Common myeloid progenitor, CD34-positive (primary cell): ENCODE measurements at regions not wholly inside any gene's neighbourhood (a gene's known extent, or its start where the extent isn't known, plus 50 kb on each side); places are given as distances from the start of the nearest gene placed in this dataset.

Experiments
- CTCF ChIA-PET: fragments of 350-600 bp; sonication (Branson Sonifier 250); formaldehyde crosslinking; loops from one replicate; lab custom pipeline; 2021; ENCODE audit warnings: antibody characterized with exemption; lab: Charles Lee
- POLR2A ChIA-PET: fragments of 350-600 bp; sonication (Branson Sonifier 250); formaldehyde crosslinking; loops from one replicate; lab custom pipeline; 2021; ENCODE audit warnings: antibody characterized with exemption; lab: Charles Lee
- DNase-seq, 3 donors: peaks; one replicate each; pipeline versions ENCODE4 v3.0.0 to v3.0.0-alpha.2; 2013
- H3K27ac ChIP-seq, 2 experiments: 1 replicate in 1 of 2; 2 replicates in 1 of 2; pipeline ENCODE4 v1.7.0; 2013; ENCODE audit warnings: inconsistent platforms in 2 of 2, low read length in 2 of 2, mild to moderate bottlenecking in 2 of 2, low read depth in 1 of 2, moderate library complexity in 1 of 2; ENCODE audit not compliant: severe bottlenecking in 2 of 2, insufficient read depth in 1 of 2, poor library complexity in 1 of 2
- H3K27me3 ChIP-seq, 5 experiments: replicated peaks in 2 of 5; 1 replicate in 3 of 5; 2 replicates in 2 of 5; pipeline versions ENCODE4 v1.6.1 to v1.7.0; 2013; ENCODE audit warnings: low read length in 4 of 5, mild to moderate bottlenecking in 2 of 5, moderate library complexity in 2 of 5, inconsistent platforms in 1 of 5; ENCODE audit not compliant: insufficient read depth in 5 of 5, control insufficient read depth in 4 of 5
- H3K36me3 ChIP-seq, 4 experiments: 1 replicate in 2 of 4; 2 replicates in 2 of 4; pipeline versions ENCODE4 v1.6.1 to v1.7.0; 2013; ENCODE audit warnings: low read length in 3 of 4, control low read depth in 1 of 4, mild to moderate bottlenecking in 1 of 4; ENCODE audit not compliant: control insufficient read depth in 4 of 4, insufficient read depth in 4 of 4
- H3K4me1 ChIP-seq, 4 experiments: 1 replicate in 3 of 4; 2 replicates in 1 of 4; pipeline versions ENCODE4 v1.6.1 to v1.7.1; 2013; ENCODE audit warnings: low read length in 3 of 4, mild to moderate bottlenecking in 3 of 4, control low read depth in 1 of 4, inconsistent platforms in 1 of 4, moderate library complexity in 1 of 4; ENCODE audit not compliant: control insufficient read depth in 4 of 4, insufficient read depth in 4 of 4; ENCODE audit errors: control extremely low read depth in 1 of 4
- H3K4me3 ChIP-seq, 7 experiments: 1 replicate in 4 of 7; 2 replicates in 3 of 7; pipeline versions ENCODE4 v1.5.1 to v1.7.0; 2013; ENCODE audit warnings: mild to moderate bottlenecking in 7 of 7, low read length in 6 of 7, moderate library complexity in 6 of 7, inconsistent platforms in 2 of 7, low read depth in 2 of 7, control low read depth in 1 of 7; ENCODE audit not compliant: insufficient read depth in 4 of 7, control insufficient read depth in 1 of 7; ENCODE audit errors: extremely low read depth in 1 of 7
- H3K9me3 ChIP-seq, 5 experiments: 1 replicate in 4 of 5; 2 replicates in 1 of 5; pipeline versions ENCODE4 v1.6.1 to v1.7.1; 2013; ENCODE audit warnings: low read length in 4 of 5, mild to moderate bottlenecking in 2 of 5, inconsistent platforms in 1 of 5, low read depth in 1 of 5, moderate library complexity in 1 of 5; ENCODE audit not compliant: control insufficient read depth in 4 of 5, insufficient read depth in 2 of 5; ENCODE audit errors: control extremely low read depth in 1 of 5
- WGBS: methylation state at CpG from one replicate; pipeline ENCODE4 v1.1.5; 2013; ENCODE audit not compliant: insufficient coverage; 5-methylcytosine and 5-hydroxymethylcytosine counted together

DNA sequence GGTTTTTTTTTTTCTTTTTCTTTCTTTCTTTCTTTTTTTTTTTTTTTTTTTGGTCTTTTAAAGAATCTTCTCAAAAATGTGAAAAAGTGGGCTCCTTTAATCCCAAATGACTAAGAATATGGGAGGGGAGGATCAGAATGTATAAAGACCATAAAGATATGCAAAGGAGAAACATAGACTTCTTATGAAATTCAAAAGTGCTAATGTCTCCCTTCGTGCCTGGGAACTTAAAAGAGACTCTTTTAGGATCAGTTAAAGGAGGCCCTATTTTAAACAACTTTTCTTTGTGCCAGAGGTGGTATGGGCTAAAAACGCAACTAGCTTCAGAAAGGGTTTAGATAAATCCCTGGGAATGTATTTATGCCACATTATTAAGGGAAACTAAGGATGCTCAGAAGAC lies 54.2 kb upstream of the KAZN start:
- POLR2A ChIA-PET: no interaction called here
- CTCF ChIA-PET: no interaction called here

DNA sequence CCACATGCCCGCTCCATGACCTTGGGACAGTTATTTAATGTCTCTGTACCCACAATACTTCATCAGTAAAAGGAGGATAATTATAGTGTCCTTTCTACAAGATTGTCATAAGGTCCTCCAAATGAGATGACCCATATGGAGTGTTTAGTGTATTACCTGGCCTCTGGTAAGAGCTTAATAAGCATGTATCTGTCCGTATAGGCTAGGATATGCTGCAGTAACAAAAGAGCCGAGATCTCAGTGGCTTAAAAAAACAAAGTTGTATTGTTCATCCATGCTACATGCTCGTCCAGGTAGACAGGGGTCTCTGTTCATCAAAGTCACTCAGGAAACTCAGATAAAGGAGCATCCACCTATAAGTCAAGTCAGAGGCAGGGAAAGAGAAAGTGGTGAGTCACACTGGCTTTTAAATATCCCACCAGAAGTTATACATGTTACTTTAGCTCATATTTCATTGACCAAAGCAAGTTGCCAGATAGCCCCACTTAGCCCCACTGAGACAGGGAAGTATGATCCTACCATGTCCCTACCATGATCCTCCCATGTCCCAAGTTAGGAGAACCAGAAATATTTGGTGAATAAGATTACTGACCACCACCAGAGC lies 53.0 kb upstream of the KAZN start:
- ChIA-PET POLR2A (no interaction called here), CTCF (no interaction called here)
- 88% methylated on average over 3 of the region's 4 CpGs for WGBS

More for the DNA sequence above, 54.2 kb upstream of the KAZN start:
- Histone ChIP-seq H3K9me3 (peaks cover 0 to 3% (median 2%) of the 10 kb centered on the region in 5 experiments), H3K27ac (no peak overlapping the region), H3K4me3 (no peak overlapping the region), H3K4me1 (no peaks in the 10 kb centered on the region), H3K36me3 (no peaks in the 10 kb centered on the region), H3K27me3 (peaks cover 0 to 46% (median 2%) of the 10 kb centered on the region in 5 experiments)
- 100% methylated on average over 1 of the region's 2 CpGs for WGBS
- DNase-seq: no peak

DNA sequence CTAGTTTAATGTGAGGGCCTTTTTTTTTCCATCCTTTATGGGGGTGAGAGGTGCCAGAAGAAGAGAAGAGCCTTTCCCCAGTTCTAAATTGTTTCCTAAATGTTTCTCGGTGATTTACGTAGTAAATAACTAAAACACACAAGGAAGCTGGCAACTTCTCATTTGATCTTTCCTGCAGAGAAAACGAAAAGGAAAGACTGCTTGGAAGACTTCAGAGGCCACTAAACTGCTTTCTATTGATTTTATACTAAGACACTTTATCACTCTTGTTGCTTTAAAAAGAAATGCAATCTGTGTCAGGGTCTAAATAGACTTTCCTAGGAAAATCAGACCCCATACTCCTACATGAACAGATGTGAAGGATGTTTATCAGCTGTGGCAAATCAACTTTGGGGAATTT lies 52.1 kb upstream of the KAZN start:
- no peak for DNase-seq
- CTCF ChIA-PET: no interaction called here
- 57% methylated on average over 2 of the region's 3 CpGs for WGBS
- peaks cover 0 to 3% (median 2%) of the 10 kb centered on the region in 5 experiments for H3K9me3 ChIP-seq
- POLR2A ChIA-PET: no interaction called here
- no peaks in the 10 kb centered on the region for H3K36me3 ChIP-seq
- H3K27ac ChIP-seq: no peak overlapping the region
- H3K4me3 ChIP-seq: no peak overlapping the region
- peaks cover 0 to 41% (median 2%) of the 10 kb centered on the region in 5 experiments for H3K27me3 ChIP-seq
- H3K4me1 ChIP-seq: no peaks in the 10 kb centered on the region

More for the DNA sequence above, 53.0 kb upstream of the KAZN start:
- Histone ChIP-seq H3K27me3 (peaks cover 0 to 42% (median 2%) of the 10 kb centered on the region in 5 experiments), H3K27ac (no peak overlapping the region), H3K4me3 (no peak overlapping the region), H3K9me3 (peaks cover 0 to 3% (median 2%) of the 10 kb centered on the region in 5 experiments), H3K4me1 (no peaks in the 10 kb centered on the region), H3K36me3 (no peaks in the 10 kb centered on the region)
- DNase-seq: no peak
